ENCODE measurements at regions not wholly inside any gene's neighbourhood (a gene's known extent, or its start where the extent isn't known, plus 50 kb on each side); places are given as distances from the start of the nearest gene placed in this dataset.

- H3K36me3 Mint-ChIP-seq (ENCODE audit: low read depth): no peaks in the 10 kb centered on the region
- H3K27me3 Mint-ChIP-seq (ENCODE audit: low read depth): peaks cover 7% of the 10 kb centered on the region
- H3K4me1 Mint-ChIP-seq: no peaks in the 10 kb centered on the region
- no peak overlapping the region for H3K27ac Mint-ChIP-seq
- TF ChIP-seq, protein P1, sequence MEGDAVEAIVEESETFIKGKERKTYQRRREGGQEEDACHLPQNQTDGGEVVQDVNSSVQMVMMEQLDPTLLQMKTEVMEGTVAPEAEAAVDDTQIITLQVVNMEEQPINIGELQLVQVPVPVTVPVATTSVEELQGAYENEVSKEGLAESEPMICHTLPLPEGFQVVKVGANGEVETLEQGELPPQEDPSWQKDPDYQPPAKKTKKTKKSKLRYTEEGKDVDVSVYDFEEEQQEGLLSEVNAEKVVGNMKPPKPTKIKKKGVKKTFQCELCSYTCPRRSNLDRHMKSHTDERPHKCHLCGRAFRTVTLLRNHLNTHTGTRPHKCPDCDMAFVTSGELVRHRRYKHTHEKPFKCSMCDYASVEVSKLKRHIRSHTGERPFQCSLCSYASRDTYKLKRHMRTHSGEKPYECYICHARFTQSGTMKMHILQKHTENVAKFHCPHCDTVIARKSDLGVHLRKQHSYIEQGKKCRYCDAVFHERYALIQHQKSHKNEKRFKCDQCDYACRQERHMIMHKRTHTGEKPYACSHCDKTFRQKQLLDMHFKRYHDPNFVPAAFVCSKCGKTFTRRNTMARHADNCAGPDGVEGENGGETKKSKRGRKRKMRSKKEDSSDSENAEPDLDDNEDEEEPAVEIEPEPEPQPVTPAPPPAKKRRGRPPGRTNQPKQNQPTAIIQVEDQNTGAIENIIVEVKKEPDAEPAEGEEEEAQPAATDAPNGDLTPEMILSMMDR (IDR thresholded peaks at IDR 0.05; ENCODE audit: unreplicated experiment in 3 of 3): no peak
- H3K4me3 Mint-ChIP-seq: no peak overlapping the region
- H3K9me3 Mint-ChIP-seq: no peaks in the 10 kb centered on the region
Measured at GRCh38 chr16:5649762-5650743, 552.5 kb upstream of the EEF2KMT start.

DNA sequence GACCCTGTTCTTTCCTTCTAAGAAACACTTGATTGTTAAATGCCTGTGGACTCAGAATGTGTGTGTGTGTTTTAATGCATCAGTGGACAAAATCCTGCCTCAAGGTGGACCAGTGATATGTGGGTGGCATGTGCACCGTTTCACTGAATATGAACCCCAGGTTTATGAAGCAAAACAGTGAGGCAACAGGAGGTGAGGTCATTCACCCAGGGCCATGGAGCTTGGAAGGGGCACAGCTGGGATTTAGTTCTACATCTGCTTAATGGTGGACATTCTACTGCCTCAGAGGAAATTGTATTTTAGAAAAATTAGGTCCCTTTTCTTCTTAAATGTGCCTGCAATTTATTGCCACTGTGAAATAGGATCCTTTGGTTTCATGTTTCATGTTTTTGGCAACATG, 549.5 kb upstream of the EEF2KMT start:
- TF ChIP-seq, protein P1 (IDR thresholded peaks at IDR 0.05; ENCODE audit: unreplicated experiment in 3 of 3): no peak
- peaks cover 3% of the 10 kb centered on the region for H3K27me3 Mint-ChIP-seq (ENCODE audit: low read depth)
- H3K9me3 Mint-ChIP-seq: no peaks in the 10 kb centered on the region
- no peaks in the 10 kb centered on the region for H3K4me1 Mint-ChIP-seq
- no peak overlapping the region for H3K27ac Mint-ChIP-seq
- no peak overlapping the region for H3K4me3 Mint-ChIP-seq
- no peaks in the 10 kb centered on the region for H3K36me3 Mint-ChIP-seq (ENCODE audit: low read depth)

- no peak overlapping the region for H3K27ac Mint-ChIP-seq
Measured at GRCh38 chr16:5643855-5644531, 546.4 kb upstream of the EEF2KMT start.

GRCh38 chr16:5642436-5642835, 544.8 kb upstream of the EEF2KMT start:
- H3K4me3 Mint-ChIP-seq: no peak overlapping the region
- no peaks in the 10 kb centered on the region for H3K9me3 Mint-ChIP-seq
- peaks cover 13% of the 10 kb centered on the region for H3K27me3 Mint-ChIP-seq (ENCODE audit: low read depth)
- H3K27ac Mint-ChIP-seq: no peak overlapping the region
- TF ChIP-seq, protein P1 (IDR thresholded peaks at IDR 0.05; ENCODE audit: unreplicated experiment in 3 of 3): no peak
- no peaks in the 10 kb centered on the region for H3K4me1 Mint-ChIP-seq
- H3K36me3 Mint-ChIP-seq (ENCODE audit: low read depth): no peaks in the 10 kb centered on the region

More at GRCh38 chr16:5643855-5644531, 546.4 kb upstream of the EEF2KMT start:
- TF ChIP-seq, protein P1 (IDR thresholded peaks at IDR 0.05; ENCODE audit: unreplicated experiment in 3 of 3): no peak
- no peaks in the 10 kb centered on the region for H3K9me3 Mint-ChIP-seq
- no peaks in the 10 kb centered on the region for H3K36me3 Mint-ChIP-seq (ENCODE audit: low read depth)
- H3K27me3 Mint-ChIP-seq (ENCODE audit: low read depth): peaks cover 13% of the 10 kb centered on the region
- no peaks in the 10 kb centered on the region for H3K4me1 Mint-ChIP-seq
- no peak overlapping the region for H3K4me3 Mint-ChIP-seq

- no peak overlapping the region for H3K4me3 Mint-ChIP-seq
- peaks cover 13% of the 10 kb centered on the region for H3K27me3 Mint-ChIP-seq (ENCODE audit: low read depth)
- no peak overlapping the region for H3K27ac Mint-ChIP-seq
- H3K4me1 Mint-ChIP-seq: no peaks in the 10 kb centered on the region
- TF ChIP-seq, protein P1 (IDR thresholded peaks at IDR 0.05; ENCODE audit: unreplicated experiment in 3 of 3): no peak
- no peaks in the 10 kb centered on the region for H3K9me3 Mint-ChIP-seq
- no peaks in the 10 kb centered on the region for H3K36me3 Mint-ChIP-seq (ENCODE audit: low read depth)
Measured at GRCh38 chr16:5642011-5642410, 544.4 kb upstream of the EEF2KMT start.

All from nephron (organoid).